IgD-negative memory B cell (primary cell): ENCODE measurements at regions not wholly inside any gene's neighbourhood (a gene's known extent, or its start where the extent isn't known, plus 50 kb on each side); places are given as distances from the start of the nearest gene placed in this dataset.
"Not testable (repeated sequence)": the region's sequence is repeated elsewhere in the genome, so short reads cannot be mapped to it uniquely, and the experiment has no call there.

Experiments used
- H3K27ac Mint-ChIP-seq, 3 donors: one replicate each; pipeline ENCODE4 v1.8.0; 2020 to 2022; ENCODE audit warnings: mild to moderate bottlenecking in 3 of 3, mixed read lengths in 3 of 3, moderate library complexity in 1 of 3
- H3K27me3 Mint-ChIP-seq: one replicate; pipeline ENCODE4 v1.8.0; 2021; ENCODE audit warnings: mixed read lengths
- H3K36me3 Mint-ChIP-seq: one replicate; pipeline ENCODE4 v1.8.0; 2020; ENCODE audit warnings: mild to moderate bottlenecking, mixed read lengths
- H3K4me1 Mint-ChIP-seq, 3 donors: one replicate each; pipeline ENCODE4 v1.8.0; 2020 to 2022; ENCODE audit warnings: mixed read lengths in 3 of 3, mild to moderate bottlenecking in 1 of 3
- H3K4me3 Mint-ChIP-seq, 4 donors: one replicate each; pipeline ENCODE4 v1.8.0; 2020 to 2022; ENCODE audit warnings: mild to moderate bottlenecking in 4 of 4, mixed read lengths in 4 of 4, moderate library complexity in 3 of 4
- H3K9me3 Mint-ChIP-seq, 3 donors: one replicate each; pipeline ENCODE4 v1.8.0; 2020 to 2021; ENCODE audit warnings: mixed read lengths in 3 of 3, mild to moderate bottlenecking in 1 of 3

DNA sequence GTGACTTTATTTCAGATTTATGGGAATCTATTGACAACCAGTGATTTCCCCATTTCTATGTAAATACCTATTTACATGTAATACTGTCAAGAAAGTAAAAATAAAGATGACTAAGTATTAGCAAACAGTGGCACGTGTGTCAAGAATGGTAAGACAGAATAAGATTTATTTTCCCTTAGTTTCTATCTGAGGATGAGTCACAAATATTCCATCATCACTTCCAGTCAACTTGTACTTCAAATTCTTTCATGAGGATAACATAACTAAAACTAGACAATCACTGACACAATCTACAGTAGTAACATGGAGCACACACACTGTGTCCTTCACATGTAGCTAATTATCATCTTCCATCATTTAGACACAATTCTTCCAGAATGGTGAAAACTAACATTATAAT is 625.3 kb upstream of the PCDH7 start:
- no peaks in the 10 kb centered on the region for H3K36me3 Mint-ChIP-seq
- no peak overlapping the region for H3K27ac Mint-ChIP-seq
- H3K27me3 Mint-ChIP-seq, result no peaks in the 10 kb centered on the region
- H3K4me3 Mint-ChIP-seq, result no peak overlapping the region
- peaks cover 1 to 12% (median 1%) of the 10 kb centered on the region in 3 donors for H3K9me3 Mint-ChIP-seq
- H3K4me1 Mint-ChIP-seq, result peaks cover 0 to 1% (median 0%) of the 10 kb centered on the region in 3 donors

DNA sequence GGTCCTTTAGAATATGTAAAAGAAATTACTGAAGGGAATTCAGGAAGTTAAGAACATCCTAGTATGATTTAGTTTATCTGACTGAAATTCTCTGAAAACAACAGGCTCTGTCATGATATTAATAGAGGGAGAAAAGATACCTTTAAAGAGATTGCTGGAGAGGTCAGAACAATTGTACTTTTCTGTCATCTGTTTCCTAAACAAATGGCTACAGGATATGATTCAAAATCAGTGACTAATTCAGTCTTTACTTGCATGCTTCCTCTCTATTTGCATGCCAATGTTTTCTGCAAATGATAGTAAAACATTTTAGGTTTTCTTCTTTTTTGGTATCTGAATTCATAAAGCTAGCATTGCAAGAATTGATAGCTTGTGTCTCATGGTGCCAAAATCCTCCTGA is 616.7 kb upstream of the PCDH7 start:
- Mint-ChIP-seq H3K27me3 (no peaks in the 10 kb centered on the region), H3K27ac (no peak overlapping the region), H3K4me3 (no peak overlapping the region), H3K9me3 (peaks cover 0 to 13% (median 13%) of the 10 kb centered on the region in 3 donors), H3K4me1 (no peaks in the 10 kb centered on the region), H3K36me3 (peaks cover 4% of the 10 kb centered on the region)

DNA sequence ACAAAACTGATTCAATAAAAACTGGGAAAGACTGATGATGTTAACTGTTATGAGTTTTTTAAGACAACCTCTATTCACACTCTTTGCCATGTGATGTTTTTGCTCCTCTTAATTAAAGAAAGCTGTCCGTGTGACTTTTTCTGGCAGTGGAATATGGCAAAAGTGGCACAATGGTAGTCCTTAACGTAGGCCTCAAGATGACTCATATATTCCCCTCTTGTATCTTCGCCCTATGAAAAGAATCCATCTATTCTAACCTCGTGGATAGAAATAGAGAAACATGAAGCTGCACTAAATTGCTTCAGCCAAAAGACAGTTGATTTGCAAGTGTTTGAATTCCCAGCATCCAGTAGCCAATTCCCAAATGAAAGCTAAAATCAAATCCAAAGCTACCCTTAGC is 603.8 kb upstream of the PCDH7 start:
- H3K27me3 Mint-ChIP-seq, result no peaks in the 10 kb centered on the region
- no peaks in the 10 kb centered on the region for H3K36me3 Mint-ChIP-seq
- peaks cover 2 to 11% (median 4%) of the 10 kb centered on the region in 3 donors for H3K9me3 Mint-ChIP-seq
- no peak overlapping the region for H3K4me3 Mint-ChIP-seq
- no peaks in the 10 kb centered on the region for H3K4me1 Mint-ChIP-seq
- H3K27ac Mint-ChIP-seq, result no peak overlapping the region

DNA sequence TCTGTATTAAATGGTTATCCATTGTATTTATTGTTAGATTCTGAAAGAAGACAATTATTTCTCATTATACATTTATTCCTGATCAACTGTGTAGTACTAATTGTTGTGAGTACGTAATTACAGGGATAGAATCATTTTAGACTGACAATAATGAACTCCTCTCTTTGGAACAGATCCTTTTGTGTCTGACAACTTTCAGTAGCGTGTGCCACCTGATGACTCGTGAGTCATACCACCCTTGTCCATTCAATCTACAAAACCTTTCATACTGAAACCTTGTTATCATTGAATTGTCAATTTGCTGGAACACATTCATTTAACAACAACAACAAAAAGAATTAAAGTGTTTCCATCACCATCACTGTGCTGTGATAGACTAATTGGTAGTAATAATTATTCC is 602.7 kb upstream of the PCDH7 start:
- no peaks in the 10 kb centered on the region for H3K27me3 Mint-ChIP-seq
- H3K27ac Mint-ChIP-seq, result no peak overlapping the region
- H3K9me3 Mint-ChIP-seq, result peaks cover 2 to 11% (median 4%) of the 10 kb centered on the region in 3 donors
- no peaks in the 10 kb centered on the region for H3K4me1 Mint-ChIP-seq
- H3K4me3 Mint-ChIP-seq, result no peak overlapping the region
- H3K36me3 Mint-ChIP-seq, result no peaks in the 10 kb centered on the region

DNA sequence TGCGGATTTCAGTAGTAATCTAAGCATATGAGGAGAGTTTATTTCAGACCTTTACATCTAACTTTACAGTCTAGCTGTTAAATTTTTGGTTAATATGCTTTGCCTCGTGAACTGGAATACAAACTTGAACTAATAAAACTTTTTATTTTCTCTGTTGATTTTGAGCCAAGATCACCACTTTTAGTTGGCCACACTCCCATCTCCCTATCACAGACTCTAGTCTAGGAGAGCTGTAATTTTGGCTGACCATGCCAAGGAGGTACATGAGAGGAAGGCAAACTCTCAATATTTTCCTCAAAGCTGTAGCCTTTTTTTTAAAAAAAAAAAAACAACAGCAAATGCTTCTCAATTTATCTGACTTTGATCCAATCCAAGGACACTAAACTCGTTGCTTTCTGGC is 597.5 kb upstream of the PCDH7 start:
- Mint-ChIP-seq H3K36me3 (no peaks in the 10 kb centered on the region), H3K9me3 (peaks cover 0 to 2% (median 0%) of the 10 kb centered on the region in 3 donors), H3K4me3 (no peak overlapping the region), H3K4me1 (no peaks in the 10 kb centered on the region), H3K27ac (no peak overlapping the region), H3K27me3 (no peaks in the 10 kb centered on the region)

DNA sequence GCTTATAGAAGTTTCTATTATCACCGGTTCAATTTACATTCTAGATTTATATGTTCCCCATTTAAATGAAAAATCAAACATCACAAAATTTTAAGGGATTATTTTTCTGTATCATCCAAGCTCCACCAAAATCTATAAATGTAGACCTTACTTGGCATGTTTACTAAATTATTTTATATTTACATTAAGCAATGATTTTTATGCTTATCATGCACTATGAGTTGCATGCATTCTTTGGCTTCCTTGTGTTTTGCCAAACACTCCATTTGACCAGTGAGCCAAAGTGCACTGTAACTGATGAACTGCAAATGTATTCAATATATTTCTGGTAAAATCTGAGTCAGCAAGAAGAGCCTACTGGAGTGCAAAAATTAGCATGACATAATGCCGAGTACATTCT is 595.5 kb upstream of the PCDH7 start:
- H3K4me3 Mint-ChIP-seq, H3K36me3 Mint-ChIP-seq, H3K4me1 Mint-ChIP-seq: not testable (repeated sequence)

DNA sequence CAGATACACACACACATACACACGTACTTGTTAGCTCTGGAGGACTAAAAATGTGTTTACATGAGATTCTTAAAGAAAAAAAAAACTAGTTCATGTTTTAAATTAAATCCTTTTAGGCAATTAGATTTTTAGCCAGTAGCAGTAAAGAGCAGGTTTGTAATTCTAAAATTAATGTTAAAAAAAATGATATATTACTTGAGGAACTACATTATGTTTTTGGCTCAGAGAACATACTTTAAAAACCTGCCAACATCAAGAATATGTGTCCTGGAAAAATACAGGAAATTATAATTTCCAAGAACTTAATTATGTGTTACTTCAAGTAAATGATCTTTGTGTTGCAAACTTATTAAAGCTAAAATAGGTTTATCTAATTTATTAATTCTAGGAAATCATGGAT is 594.3 kb upstream of the PCDH7 start:
- H3K27ac Mint-ChIP-seq, result no peak overlapping the region
- H3K36me3 Mint-ChIP-seq, result no peaks in the 10 kb centered on the region
- no peaks in the 10 kb centered on the region for H3K27me3 Mint-ChIP-seq
- H3K4me3 Mint-ChIP-seq, result no peak overlapping the region
- H3K4me1 Mint-ChIP-seq, result no peaks in the 10 kb centered on the region
- no peaks in the 10 kb centered on the region for H3K9me3 Mint-ChIP-seq

More for the DNA sequence above, 595.5 kb upstream of the PCDH7 start:
- not testable (repeated sequence) for H3K27me3 Mint-ChIP-seq, H3K27ac Mint-ChIP-seq, H3K9me3 Mint-ChIP-seq

DNA sequence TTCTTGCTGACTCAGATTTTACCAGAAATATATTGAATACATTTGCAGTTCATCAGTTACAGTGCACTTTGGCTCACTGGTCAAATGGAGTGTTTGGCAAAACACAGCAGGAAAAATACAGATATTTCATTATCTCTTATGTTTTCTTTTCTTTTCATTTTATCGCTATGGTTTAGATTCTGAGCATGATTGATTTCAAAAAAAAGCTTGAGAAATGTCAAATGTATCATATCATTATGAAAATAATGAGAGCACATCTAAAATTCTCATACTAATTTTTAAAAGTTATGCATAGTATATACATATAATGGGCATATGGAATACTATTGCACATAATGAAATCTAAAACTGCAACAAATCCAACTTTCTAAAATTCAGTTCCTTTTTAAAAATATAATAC is 593.8 kb upstream of the PCDH7 start:
- H3K9me3 Mint-ChIP-seq, result no peaks in the 10 kb centered on the region
- H3K4me3 Mint-ChIP-seq, result no peak overlapping the region
- H3K4me1 Mint-ChIP-seq, result no peaks in the 10 kb centered on the region
- H3K27ac Mint-ChIP-seq, result no peak overlapping the region
- H3K27me3 Mint-ChIP-seq, result no peaks in the 10 kb centered on the region
- H3K36me3 Mint-ChIP-seq, result no peaks in the 10 kb centered on the region

DNA sequence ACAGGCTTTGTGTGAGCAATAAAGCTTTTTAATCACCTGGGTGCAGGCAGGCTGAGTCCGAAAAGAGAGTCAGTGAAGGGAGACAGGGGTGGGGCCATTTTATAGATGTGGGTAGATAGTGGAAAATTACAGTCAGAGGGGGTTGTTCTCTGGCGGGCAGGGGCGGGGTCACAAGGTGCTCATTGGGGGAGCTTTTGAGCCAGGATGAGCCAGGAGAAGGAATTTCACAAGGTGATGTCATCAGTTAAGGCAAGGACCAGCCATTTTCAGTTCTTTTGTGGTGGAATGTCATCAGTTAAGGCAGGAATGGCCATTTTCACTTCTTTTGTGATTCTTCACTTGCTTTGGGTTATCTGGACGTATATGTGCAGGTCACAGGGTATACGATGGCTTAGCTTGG is 571.3 kb upstream of the PCDH7 start:
- not testable (repeated sequence) for H3K4me3 Mint-ChIP-seq, H3K4me1 Mint-ChIP-seq, H3K36me3 Mint-ChIP-seq

DNA sequence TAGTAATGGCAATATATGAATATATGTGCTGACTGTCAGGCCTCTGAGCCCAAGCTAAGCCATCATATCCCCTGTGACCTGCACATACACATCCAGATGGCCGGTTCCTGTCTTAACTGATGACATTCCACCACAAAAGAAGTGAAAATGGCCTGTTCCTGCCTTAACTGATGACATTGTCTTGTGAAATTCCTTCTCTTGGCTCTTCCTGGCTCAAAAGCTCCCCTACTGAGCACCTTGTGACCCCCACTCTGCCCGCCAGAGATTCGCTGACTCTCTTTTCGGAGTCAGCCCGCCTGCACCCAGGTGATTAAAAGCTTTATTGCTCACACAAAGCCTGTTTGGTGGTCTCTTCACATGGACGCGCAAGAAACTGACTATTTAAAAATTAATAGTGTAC is 570.6 kb upstream of the PCDH7 start:
- H3K4me1 Mint-ChIP-seq, H3K36me3 Mint-ChIP-seq, H3K4me3 Mint-ChIP-seq, H3K27me3 Mint-ChIP-seq, H3K27ac Mint-ChIP-seq: not testable (repeated sequence)
- H3K9me3 Mint-ChIP-seq, result peaks cover 0 to 12% (median 3%) of the 10 kb centered on the region in 3 donors

More for the DNA sequence above, 571.3 kb upstream of the PCDH7 start:
- peaks cover 0 to 12% (median 1%) of the 10 kb centered on the region in 3 donors for H3K9me3 Mint-ChIP-seq
- H3K27me3 Mint-ChIP-seq, H3K27ac Mint-ChIP-seq: not testable (repeated sequence)

DNA sequence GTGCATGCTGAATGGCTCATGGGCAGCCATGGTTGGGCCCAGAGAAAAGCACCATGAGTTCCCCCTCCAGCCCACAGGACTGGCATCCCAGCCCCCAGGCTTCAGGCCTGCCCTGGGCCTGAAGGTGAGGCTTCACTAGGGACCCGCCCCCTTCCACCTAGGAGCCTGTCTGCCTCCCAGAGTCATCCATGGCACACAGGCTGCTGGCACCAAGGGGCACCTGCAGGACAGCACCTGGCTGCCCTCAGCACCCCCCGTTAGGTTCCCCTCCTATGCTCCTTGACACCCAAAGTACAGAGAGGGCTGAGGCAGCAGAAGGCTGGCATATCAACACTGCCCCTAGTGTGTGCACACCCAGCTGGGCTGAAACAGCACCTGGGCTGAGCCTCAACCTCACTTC is 566.7 kb upstream of the PCDH7 start:
- Mint-ChIP-seq H3K36me3 (no peaks in the 10 kb centered on the region), H3K9me3 (peaks cover 0 to 12% (median 4%) of the 10 kb centered on the region in 3 donors), H3K27ac (no peak overlapping the region), H3K4me1 (no peaks in the 10 kb centered on the region), H3K4me3 (no peak overlapping the region), H3K27me3 (no peaks in the 10 kb centered on the region)

DNA sequence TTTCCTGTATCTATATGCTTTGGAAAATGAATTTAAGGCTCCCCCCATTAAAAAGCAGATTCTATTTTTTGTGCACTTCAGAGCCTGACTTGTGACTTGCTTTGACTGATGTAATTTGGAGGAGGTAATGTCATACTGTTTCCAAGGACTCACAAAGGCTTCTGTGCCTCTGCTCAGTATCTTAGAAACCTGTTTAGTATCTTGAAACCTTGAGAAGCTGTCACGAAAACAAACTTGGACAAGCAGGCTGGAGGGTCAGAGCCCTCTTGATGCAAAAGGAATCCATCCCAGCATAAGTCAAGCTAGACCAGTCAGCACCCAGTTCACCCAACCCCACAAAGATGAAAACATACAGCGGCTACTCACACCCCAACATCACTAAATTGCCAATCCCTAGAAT is 560.0 kb upstream of the PCDH7 start:
- Mint-ChIP-seq H3K36me3 (peaks cover 2% of the 10 kb centered on the region), H3K4me1 (no peaks in the 10 kb centered on the region), H3K27me3 (no peaks in the 10 kb centered on the region), H3K4me3 (no peak overlapping the region), H3K9me3 (peaks cover 0 to 5% (median 0%) of the 10 kb centered on the region in 3 donors), H3K27ac (no peak overlapping the region)

DNA sequence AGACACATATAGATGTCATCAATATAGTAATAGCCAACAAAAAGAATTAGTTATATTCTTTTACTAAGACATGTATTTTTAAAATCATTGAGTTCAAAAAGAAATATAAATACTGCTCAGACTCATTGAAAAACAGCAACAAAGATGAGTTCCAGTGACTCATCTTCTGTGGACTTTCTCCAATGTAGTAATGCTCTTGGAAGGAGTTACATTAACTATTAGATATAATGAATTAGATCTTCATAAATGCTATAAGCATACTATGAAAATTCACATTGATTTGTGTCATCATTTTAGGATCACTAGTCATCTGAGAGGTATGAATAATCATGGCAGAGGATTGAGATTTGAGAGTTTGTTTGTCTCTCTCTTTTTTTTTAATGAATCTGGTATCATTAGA is 547.8 kb upstream of the PCDH7 start:
- Mint-ChIP-seq H3K27ac (no peak overlapping the region), H3K4me1 (no peaks in the 10 kb centered on the region), H3K36me3 (no peaks in the 10 kb centered on the region), H3K9me3 (peaks cover 0 to 4% (median 0%) of the 10 kb centered on the region in 3 donors), H3K27me3 (no peaks in the 10 kb centered on the region), H3K4me3 (no peak overlapping the region)

DNA sequence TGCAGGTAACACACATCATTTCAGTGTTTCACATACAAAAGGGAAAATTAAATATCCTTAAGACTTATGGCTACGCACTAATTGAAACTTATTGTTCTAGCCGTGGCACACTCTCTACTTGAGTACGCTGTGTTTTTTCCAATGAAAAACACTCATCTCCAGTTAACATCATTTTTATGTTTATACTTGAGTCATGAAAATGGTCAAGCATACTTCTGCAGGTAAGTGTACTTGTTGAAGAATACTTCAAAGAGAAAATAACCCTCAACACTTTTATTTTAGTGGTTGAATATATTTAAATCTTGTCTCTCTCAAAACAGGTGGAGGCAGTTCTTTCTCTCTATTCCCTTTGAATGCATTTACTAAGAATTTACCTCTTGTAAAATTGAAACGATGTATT is 538.7 kb upstream of the PCDH7 start:
- no peak overlapping the region for H3K27ac Mint-ChIP-seq
- no peaks in the 10 kb centered on the region for H3K27me3 Mint-ChIP-seq
- H3K9me3 Mint-ChIP-seq, result peaks cover 0 to 4% (median 0%) of the 10 kb centered on the region in 3 donors
- no peaks in the 10 kb centered on the region for H3K36me3 Mint-ChIP-seq
- H3K4me1 Mint-ChIP-seq, result no peaks in the 10 kb centered on the region
- no peak overlapping the region for H3K4me3 Mint-ChIP-seq

DNA sequence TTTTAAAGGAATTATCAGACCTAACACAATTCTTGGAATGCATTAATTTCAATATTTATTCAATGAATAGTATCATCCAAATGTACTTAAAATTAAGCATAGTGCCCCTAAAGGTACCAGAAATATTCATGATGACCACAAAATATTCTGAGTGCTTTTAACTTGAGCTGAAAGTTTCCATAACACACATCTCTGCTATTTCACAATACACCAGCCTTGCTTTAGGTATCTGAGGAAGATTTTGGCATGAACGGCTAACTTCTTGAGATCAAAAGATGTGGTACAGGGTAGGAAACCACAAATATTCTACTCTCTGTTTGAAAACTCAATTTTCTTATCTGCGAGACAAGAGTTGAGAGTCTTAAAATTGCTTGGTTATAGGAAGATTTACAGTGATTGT is 538.3 kb upstream of the PCDH7 start:
- Mint-ChIP-seq H3K4me3 (no peak overlapping the region), H3K27ac (no peak overlapping the region), H3K27me3 (no peaks in the 10 kb centered on the region), H3K36me3 (no peaks in the 10 kb centered on the region), H3K9me3 (peaks cover 0 to 4% (median 0%) of the 10 kb centered on the region in 3 donors), H3K4me1 (no peaks in the 10 kb centered on the region)

DNA sequence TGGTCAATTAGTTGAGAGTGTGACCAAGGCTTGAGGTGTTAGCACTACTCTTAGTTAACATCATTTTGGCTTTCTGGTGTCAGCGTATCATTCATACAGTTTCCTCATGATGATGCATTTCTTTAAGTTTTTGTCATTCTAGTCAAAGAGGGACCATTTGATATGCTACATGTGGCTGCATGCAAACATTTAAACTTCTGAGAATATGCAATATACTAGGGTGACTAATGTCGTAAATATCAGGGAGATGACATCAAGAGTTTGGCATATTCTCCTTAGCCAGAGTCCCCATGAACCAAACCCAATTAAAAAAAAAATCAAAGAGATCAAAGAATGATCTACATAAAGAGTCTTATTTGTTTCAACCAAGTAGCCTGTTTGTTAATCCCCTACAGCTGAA is 537.4 kb upstream of the PCDH7 start:
- Mint-ChIP-seq H3K9me3 (peaks cover 0 to 4% (median 0%) of the 10 kb centered on the region in 3 donors), H3K4me3 (no peak overlapping the region), H3K27me3 (no peaks in the 10 kb centered on the region), H3K4me1 (no peaks in the 10 kb centered on the region), H3K27ac (no peak overlapping the region), H3K36me3 (no peaks in the 10 kb centered on the region)

DNA sequence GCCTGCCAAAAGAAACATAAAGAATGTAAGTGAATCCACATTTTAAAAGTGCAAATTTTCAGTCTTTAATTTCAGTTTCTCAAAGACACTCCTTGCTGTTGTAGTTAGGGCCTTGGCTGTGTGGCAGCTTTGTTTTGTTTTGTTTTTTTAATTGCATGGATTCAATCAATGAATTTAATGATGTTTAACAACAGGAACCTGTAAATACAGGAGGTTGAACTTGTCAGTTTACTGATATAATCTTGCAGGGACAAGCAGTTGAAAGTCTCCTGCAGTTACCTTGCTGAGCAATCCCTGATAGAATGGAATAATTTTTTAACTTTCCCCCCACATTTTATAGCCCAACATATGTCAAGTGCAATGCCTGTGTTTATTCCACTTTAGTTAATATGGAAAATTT is 528.3 kb upstream of the PCDH7 start:
- H3K9me3 Mint-ChIP-seq, result no peaks in the 10 kb centered on the region

More for the DNA sequence above, 528.3 kb upstream of the PCDH7 start:
- H3K27ac Mint-ChIP-seq, result no peak overlapping the region
- H3K27me3 Mint-ChIP-seq, result no peaks in the 10 kb centered on the region
- H3K36me3 Mint-ChIP-seq, result no peaks in the 10 kb centered on the region
- no peaks in the 10 kb centered on the region for H3K4me1 Mint-ChIP-seq
- no peak overlapping the region for H3K4me3 Mint-ChIP-seq
